GM23338 (cell line): ENCODE measurements at regions not wholly inside any gene's neighbourhood (a gene's known extent, or its start where the extent isn't known, plus 50 kb on each side); places are given as distances from the start of the nearest gene placed in this dataset.

ENCODE experiments used
- ETS1 ChIP-seq: IDR thresholded peaks from 2 replicates; pipeline ENCODE4 v1.6.1; 2016; ENCODE audit warnings: antibody characterized with exemption
- NANOG ChIP-seq: IDR thresholded peaks from 2 replicates; pipeline ENCODE4 v1.6.1; 2016; ENCODE audit warnings: antibody characterized with exemption, borderline replicate concordance
- POLR2AphosphoS5 ChIP-seq: IDR thresholded peaks from 2 replicates; pipeline ENCODE4 v1.6.1; 2016; ENCODE audit warnings: antibody characterized with exemption, low read depth
- REST ChIP-seq: IDR thresholded peaks from one replicate; pipeline ENCODE4 v1.6.1; 2018; ENCODE audit warnings: antibody characterized with exemption; ENCODE audit not compliant: unreplicated experiment
- ZNF114 ChIP-seq: fragments of 250-450 bp; sonication (Bioruptor Pico); IDR thresholded peaks from 2 replicates; pipeline ENCODE4 v1.5.0; 2020; ENCODE audit warnings: mild to moderate bottlenecking, moderate library complexity
- ZNF331 ChIP-seq: fragments of 250-450 bp; sonication (Bioruptor Pico); IDR thresholded peaks from 2 replicates; pipeline ENCODE4 v1.5.0; 2020; ENCODE audit warnings: low read depth, mild to moderate bottlenecking, moderate library complexity
- ZNF462 ChIP-seq: fragments of 250-450 bp; sonication (Bioruptor Pico); IDR thresholded peaks from 2 replicates; pipeline ENCODE4 v1.5.0; 2020; ENCODE audit warnings: mild to moderate bottlenecking, moderate library complexity

- no peak for TF ChIP-seq ZNF462
- no peak for TF ChIP-seq ETS1
- TF ChIP-seq ZNF114 (CRISPR knock-in tag): no peak
- no peak for TF ChIP-seq REST
- TF ChIP-seq POLR2AphosphoS5: no peak
- TF ChIP-seq ZNF331: no peak
- TF ChIP-seq NANOG: no peak
These were observed 74.8 kb upstream of the PIK3R1 start (continued) for GRCh38 chr5:68140763-68141162.
